GM19455 (cell line): ENCODE measurements at regions not wholly inside any gene's neighbourhood (a gene's known extent, or its start where the extent isn't known, plus 50 kb on each side); places are given as distances from the start of the nearest gene placed in this dataset.

Experiments used
- ATAC-seq: cut with Tn5 transposase; IDR thresholded peaks from one replicate; pipeline ENCODE4 v1.9.1; 2021; ENCODE audit not compliant: unreplicated experiment

- ATAC-seq: no peak
Observed at GRCh38 chr2:221156062-221156734, 415.9 kb downstream of the EPHA4 start.

- ATAC-seq: no peak
Observed at GRCh38 chr2:221161186-221161585, 410.9 kb downstream of the EPHA4 start.

- ATAC-seq: no peak
Observed at GRCh38 chr2:221166292-221166691, 405.8 kb downstream of the EPHA4 start.

- ATAC-seq: no peak
Observed at GRCh38 chr2:221167561-221167960, 404.5 kb downstream of the EPHA4 start.

- no peak for ATAC-seq
Observed at GRCh38 chr2:221169724-221170123, 402.4 kb downstream of the EPHA4 start.

- ATAC-seq: no peak
Observed at GRCh38 chr2:221170548-221170947, 401.6 kb downstream of the EPHA4 start.

- no peak for ATAC-seq
Observed at GRCh38 chr2:221176667-221177066, 395.4 kb downstream of the EPHA4 start.

GRCh38 chr2:221178139-221178538 lies 394.0 kb downstream of the EPHA4 start:
- no peak for ATAC-seq

GRCh38 chr2:221186873-221187272 lies 385.2 kb downstream of the EPHA4 start:
- no peak for ATAC-seq

- no peak for ATAC-seq
Observed at GRCh38 chr2:221189431-221190067, 382.6 kb downstream of the EPHA4 start.

- ATAC-seq: no peak
Observed at GRCh38 chr2:221195829-221196228, 376.3 kb downstream of the EPHA4 start.

GRCh38 chr2:221197225-221197856 lies 374.8 kb downstream of the EPHA4 start:
- no peak for ATAC-seq

- no peak for ATAC-seq
Observed at GRCh38 chr2:221198309-221198708, 373.8 kb downstream of the EPHA4 start.

GRCh38 chr2:221200184-221200839 lies 371.8 kb downstream of the EPHA4 start:
- no peak for ATAC-seq

- no peak for ATAC-seq
Observed at GRCh38 chr2:221202431-221202830, 369.7 kb downstream of the EPHA4 start.

- peak; percentile 72 for ATAC-seq
Observed at GRCh38 chr2:221203125-221203524, 369.0 kb downstream of the EPHA4 start.

GRCh38 chr2:221203856-221204255 lies 368.2 kb downstream of the EPHA4 start:
- ATAC-seq: no peak

- ATAC-seq: no peak
Observed at GRCh38 chr2:221204699-221205098, 367.4 kb downstream of the EPHA4 start.

- ATAC-seq: no peak
Observed at GRCh38 chr2:221205103-221205673, 366.9 kb downstream of the EPHA4 start.

- ATAC-seq: no peak
Observed at GRCh38 chr2:221210686-221211085, 361.4 kb downstream of the EPHA4 start.

- no peak for ATAC-seq
Observed at GRCh38 chr2:221211653-221212052, 360.5 kb downstream of the EPHA4 start.
